Stimulated activated memory B cell treated with anti-CD40 and anti-IgM and Interleukin-4, amounts not matched to agents 10 μg/mL and 1 μg/mL and 100 μg/mL, for 72 hours (primary cell): ENCODE measurements at regions not wholly inside any gene's neighbourhood (a gene's known extent, or its start where the extent isn't known, plus 50 kb on each side); places are given as distances from the start of the nearest gene placed in this dataset.

Experiments
- ATAC-seq: fragments of 150-1000 bp; cut with Tn5 transposase; 2 replicates; pipeline ENCODE4 v1.10.0; 2021
- H3K27ac Mint-ChIP-seq: one replicate; pipeline ENCODE4 v1.8.0; 2022; ENCODE audit warnings: mild to moderate bottlenecking, mixed read lengths
- H3K27me3 Mint-ChIP-seq: one replicate; pipeline ENCODE4 v1.8.0; 2022; ENCODE audit warnings: mixed read lengths
- H3K36me3 Mint-ChIP-seq: one replicate; pipeline ENCODE4 v1.8.0; 2022; ENCODE audit warnings: mixed read lengths
- H3K4me1 Mint-ChIP-seq: one replicate; pipeline ENCODE4 v1.8.0; 2022; ENCODE audit warnings: mixed read lengths
- H3K4me3 Mint-ChIP-seq: one replicate; pipeline ENCODE4 v1.8.0; 2022; ENCODE audit warnings: mild to moderate bottlenecking, moderate library complexity, mixed read lengths
- H3K9me3 Mint-ChIP-seq: one replicate; pipeline ENCODE4 v1.8.0; 2022; ENCODE audit warnings: mixed read lengths

DNA sequence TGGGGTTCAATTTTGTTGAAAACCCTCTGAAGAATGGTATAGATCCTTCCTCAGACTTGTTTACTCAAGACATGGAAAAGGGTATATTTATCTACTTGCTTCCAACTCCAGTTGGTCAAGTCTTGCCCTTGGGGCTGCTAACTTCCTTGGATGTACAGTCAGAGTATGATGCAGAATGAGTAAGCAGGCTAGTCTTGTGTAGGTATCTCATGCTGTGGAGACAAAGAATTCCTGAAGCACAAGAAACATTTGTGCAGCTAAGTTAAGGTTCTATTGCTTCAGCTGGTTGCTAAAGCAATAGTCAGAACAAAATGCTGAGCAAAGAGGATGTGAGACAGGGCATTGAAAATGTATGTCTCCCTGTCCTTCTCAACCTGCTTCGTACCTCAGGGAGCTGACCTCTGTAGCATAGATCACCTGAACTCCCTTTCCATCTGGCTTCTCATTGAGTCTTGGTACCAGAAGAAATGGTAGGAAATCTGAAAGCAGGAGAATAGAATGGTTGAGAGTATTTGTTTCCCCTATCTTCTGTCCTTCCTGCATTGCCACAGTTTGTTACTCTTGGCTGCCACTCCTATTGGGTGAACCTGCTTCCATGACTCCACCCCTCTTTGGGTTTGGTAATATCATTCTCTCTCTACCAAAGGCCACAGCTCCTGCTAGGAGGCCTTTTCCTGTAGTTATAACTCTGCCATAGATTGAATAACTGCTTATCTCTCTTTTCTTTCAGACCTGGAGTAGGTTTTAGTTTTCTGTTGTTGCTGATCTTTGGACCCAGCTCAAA is 346.0 kb downstream of the PHF14 start:
- no peaks in the 10 kb centered on the region for H3K4me1 Mint-ChIP-seq
- no peaks in the 10 kb centered on the region for H3K9me3 Mint-ChIP-seq
- no peaks in the 10 kb centered on the region for H3K27me3 Mint-ChIP-seq
- no peak for ATAC-seq
- H3K4me3 Mint-ChIP-seq: no peak overlapping the region
- no peak overlapping the region for H3K27ac Mint-ChIP-seq
- H3K36me3 Mint-ChIP-seq: no peaks in the 10 kb centered on the region
